Ovary (tissue), 3 donors: ENCODE measurements at regions not wholly inside any gene's neighbourhood (a gene's known extent, or its start where the extent isn't known, plus 50 kb on each side); places are given as distances from the start of the nearest gene placed in this dataset.

Experiments
- CTCF ChIP-seq, 3 donors: fragments of 450-650 bp in 2 of 3; fragments of 200-600 bp in 1 of 3; IDR thresholded peaks; one replicate each; pipeline versions ENCODE4 v1.5.1 to v1.8.0; 2016 to 2022; ENCODE audit warnings: antibody characterized with exemption in 3 of 3, mild to moderate bottlenecking in 1 of 3
- EP300 ChIP-seq: sonication (generic); formaldehyde crosslinking; IDR thresholded peaks from one replicate; pipeline ENCODE4 v1.6.1; 2017; ENCODE audit warnings: antibody characterized with exemption
- POLR2A ChIP-seq: fragments of 450-650 bp; IDR thresholded peaks from one replicate; pipeline ENCODE4 v1.6.1; 2017; ENCODE audit warnings: antibody characterized with exemption, mild to moderate bottlenecking, moderate library complexity
- donor health status: DM: no; HTN: no; CAD: no.

DNA sequence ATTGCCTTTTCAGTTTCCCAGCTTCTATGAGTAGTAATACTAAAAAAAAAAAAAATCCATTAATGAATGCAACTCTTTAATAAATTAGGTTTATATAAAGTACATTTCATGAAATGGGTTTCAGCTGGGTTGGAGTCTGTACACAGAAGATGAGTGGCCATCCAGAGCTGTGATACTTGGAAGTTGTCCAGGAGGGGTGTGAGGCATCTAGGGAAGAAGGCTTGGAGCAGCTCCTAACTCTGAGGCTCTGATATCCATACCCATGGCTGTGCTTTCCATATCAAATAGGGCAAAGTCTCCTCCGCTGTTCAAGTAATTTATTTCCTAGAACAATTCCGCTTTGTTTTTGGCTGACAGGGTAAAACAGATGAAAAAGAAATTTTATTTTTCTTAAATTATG lies 423.3 kb upstream of the TENM3 start:
- no peak for TF ChIP-seq CTCF (IDR thresholded peaks at IDR 0.05)
- no peak for TF ChIP-seq POLR2A
- no peak for TF ChIP-seq EP300
